ENCODE measurements at regions not wholly inside any gene's neighbourhood (a gene's known extent, or its start where the extent isn't known, plus 50 kb on each side); places are given as distances from the start of the nearest gene placed in this dataset.

DNA sequence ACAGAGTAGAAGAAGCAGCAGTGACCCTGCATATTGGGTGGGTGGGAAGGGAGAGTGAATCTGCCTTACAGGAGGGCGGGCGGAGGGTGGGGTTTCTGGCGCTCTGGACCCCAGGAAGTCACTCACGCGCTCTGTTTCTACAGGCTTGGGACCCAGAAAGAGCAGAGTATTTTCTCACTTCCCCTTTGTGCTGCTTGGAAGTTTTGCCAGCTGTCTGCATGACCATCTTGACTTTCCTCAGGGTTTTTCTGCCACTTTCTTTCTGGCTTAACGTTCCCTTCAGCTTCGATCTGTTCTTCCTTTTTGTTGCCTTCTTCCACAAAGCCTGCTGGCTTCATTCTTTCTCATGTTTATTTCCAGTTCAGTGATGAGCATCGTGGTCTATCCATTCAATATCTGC is 383.1 kb downstream of the GALR1 start:
- TF ChIP-seq, protein P1, sequence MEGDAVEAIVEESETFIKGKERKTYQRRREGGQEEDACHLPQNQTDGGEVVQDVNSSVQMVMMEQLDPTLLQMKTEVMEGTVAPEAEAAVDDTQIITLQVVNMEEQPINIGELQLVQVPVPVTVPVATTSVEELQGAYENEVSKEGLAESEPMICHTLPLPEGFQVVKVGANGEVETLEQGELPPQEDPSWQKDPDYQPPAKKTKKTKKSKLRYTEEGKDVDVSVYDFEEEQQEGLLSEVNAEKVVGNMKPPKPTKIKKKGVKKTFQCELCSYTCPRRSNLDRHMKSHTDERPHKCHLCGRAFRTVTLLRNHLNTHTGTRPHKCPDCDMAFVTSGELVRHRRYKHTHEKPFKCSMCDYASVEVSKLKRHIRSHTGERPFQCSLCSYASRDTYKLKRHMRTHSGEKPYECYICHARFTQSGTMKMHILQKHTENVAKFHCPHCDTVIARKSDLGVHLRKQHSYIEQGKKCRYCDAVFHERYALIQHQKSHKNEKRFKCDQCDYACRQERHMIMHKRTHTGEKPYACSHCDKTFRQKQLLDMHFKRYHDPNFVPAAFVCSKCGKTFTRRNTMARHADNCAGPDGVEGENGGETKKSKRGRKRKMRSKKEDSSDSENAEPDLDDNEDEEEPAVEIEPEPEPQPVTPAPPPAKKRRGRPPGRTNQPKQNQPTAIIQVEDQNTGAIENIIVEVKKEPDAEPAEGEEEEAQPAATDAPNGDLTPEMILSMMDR (IDR thresholded peaks at IDR 0.05; ENCODE audit: low read depth, low read length) = no peak
- TF ChIP-seq POLR2A (IDR thresholded peaks at IDR 0.05; ENCODE audit: extremely low read depth, insufficient read length) = no peak
